Urinary bladder (tissue), 3 donors: ENCODE measurements at regions not wholly inside any gene's neighbourhood (a gene's known extent, or its start where the extent isn't known, plus 50 kb on each side); places are given as distances from the start of the nearest gene placed in this dataset.
"Not testable (repeated sequence)": the region's sequence is repeated elsewhere in the genome, so short reads cannot be mapped to it uniquely, and the experiment has no call there.

Source experiments
- DNase-seq: peaks from one replicate; pipeline ENCODE4 v3.0.0-alpha.2; 2015; ENCODE audit errors: extremely low spot score
- H3K27ac ChIP-seq: one replicate; pipeline ENCODE4 v1.5.1; 2013; ENCODE audit warnings: low read depth, mild to moderate bottlenecking, moderate library complexity
- H3K36me3 ChIP-seq: one replicate; pipeline ENCODE4 v1.6.1; 2013; ENCODE audit warnings: mild to moderate bottlenecking, moderate library complexity; ENCODE audit not compliant: insufficient read depth
- H3K4me1 ChIP-seq: one replicate; pipeline ENCODE4 v1.6.1; 2013; ENCODE audit warnings: mild to moderate bottlenecking, moderate library complexity; ENCODE audit not compliant: insufficient read depth
- H3K4me3 ChIP-seq: one replicate; pipeline ENCODE4 v1.5.1; 2013; ENCODE audit warnings: low read depth, low read length
- WGBS: extraction: QIAGEN DNeasy Blood & Tissue Kit; methylation state at CpG from one replicate; pipeline ENCODE4 v1.1.7; 2013; 5-methylcytosine and 5-hydroxymethylcytosine counted together
- donor health status: healthy with polysubstance abuse.
- donor health status: healthy.

DNA sequence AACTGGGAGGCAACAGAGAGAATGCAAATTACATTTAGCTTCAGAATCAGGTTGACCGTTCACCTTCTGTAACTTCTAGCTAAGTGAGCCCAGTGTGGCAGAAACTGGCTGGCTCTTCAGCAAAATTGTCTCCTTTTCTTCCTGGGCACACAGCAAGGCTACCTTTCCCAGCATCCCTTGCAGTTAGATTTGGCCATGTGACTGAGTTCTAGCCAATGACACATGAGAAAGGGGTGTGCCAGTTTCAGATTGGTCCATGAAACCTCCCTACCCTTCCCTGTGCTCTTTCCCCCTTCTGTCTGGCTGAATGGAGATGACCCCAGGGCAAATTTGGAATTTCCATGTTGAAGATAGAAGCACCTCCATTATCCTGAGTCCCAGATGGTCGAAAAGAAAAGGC, 72.5 kb upstream of the SMIM23 start:
- DNase-seq: no peak
- Histone ChIP-seq H3K27ac (no peak overlapping the region), H3K36me3 (no peaks in the 10 kb centered on the region), H3K4me1 (no peaks in the 10 kb centered on the region), H3K4me3 (no peak overlapping the region)
- WGBS: 84% methylated on average over 2 of the region's 2 CpGs

DNA sequence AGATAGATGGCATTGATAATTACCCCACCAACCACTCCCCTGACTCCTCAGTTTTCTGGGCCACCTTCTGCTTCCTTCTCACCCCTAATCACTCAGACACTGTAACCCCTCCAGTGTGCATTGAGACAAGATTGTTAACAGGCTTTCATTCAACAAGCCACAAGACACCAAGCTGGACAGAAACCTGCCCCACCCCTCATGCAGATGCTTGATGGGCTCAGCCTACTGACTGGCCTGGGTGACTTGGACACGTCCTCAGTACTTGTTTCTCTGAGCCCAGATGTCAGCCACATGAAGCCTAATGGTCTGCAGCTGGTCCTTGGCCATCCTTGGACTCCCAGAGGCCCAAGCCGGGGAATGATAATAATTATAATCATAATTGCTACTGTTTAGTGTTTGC, 71.4 kb upstream of the SMIM23 start:
- no peak overlapping the region for H3K27ac ChIP-seq
- DNase-seq: no peak
- no peak overlapping the region for H3K4me3 ChIP-seq
- no peaks in the 10 kb centered on the region for H3K4me1 ChIP-seq
- H3K36me3 ChIP-seq: no peaks in the 10 kb centered on the region
- WGBS: 81% methylated on average over 2 of the region's 2 CpGs

DNA sequence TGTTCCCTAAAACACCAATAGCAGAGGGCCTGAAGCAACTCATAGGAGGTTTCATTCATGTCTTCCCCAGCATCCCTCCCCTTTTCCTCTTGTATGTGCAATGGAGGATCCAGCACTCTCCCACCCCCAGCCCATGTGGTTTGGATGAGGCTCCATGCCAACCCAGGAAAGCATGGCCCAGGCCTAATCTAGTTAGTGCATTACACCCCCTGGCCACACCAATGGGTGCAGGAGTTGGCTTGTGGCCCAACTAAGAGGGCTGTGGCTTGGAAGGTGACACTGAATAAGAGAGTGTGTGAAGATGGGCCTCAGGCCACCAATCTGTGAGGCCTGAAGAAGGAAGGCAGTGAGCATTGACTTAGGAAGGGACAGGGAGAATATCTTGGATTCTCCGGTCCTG, 70.8 kb upstream of the SMIM23 start:
- no peak overlapping the region for H3K4me3 ChIP-seq
- 79% methylated on average over 1 of the region's 1 CpG for WGBS
- H3K4me1 ChIP-seq: no peaks in the 10 kb centered on the region
- no peaks in the 10 kb centered on the region for H3K36me3 ChIP-seq
- DNase-seq: no peak
- no peak overlapping the region for H3K27ac ChIP-seq

DNA sequence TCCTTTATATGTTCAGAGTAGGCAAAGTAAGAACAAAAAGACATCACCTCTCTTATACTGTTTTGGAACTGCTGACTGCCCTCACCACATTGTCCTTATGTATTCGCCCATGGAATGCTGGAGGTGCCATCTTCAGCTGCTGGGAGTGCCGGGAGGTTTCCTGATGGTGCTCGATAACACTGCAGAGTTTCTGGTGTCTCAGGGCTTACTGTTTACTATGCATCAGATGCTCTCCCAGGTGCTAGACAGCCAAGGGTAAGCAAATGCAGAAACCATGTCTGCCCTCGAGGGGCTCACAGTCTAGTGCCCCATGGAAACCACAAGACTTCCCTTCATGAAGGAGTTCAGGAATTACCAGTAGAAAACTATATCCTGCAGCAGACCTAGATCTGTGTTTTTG, 70.1 kb upstream of the SMIM23 start:
- 83% methylated on average over 4 of the region's 4 CpGs for WGBS

DNA sequence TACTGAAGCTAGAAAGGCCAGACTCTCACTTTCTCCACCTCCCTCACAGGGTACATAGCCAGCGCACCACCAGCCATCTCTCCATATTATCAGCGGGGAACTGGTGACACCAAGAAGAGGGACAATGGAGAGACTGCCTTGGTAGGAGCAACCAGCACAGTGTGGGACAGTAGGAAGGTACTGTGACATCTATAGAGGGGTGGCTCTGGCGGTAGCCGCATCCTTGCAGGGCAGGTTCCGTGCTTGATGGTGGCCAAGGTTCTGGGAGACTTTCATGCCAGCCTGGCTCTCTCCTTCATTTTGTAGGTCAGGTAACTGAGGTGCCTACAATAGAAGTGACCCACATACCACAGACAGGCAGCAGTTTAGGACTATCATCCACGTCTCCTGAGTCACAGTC, 65.5 kb upstream of the SMIM23 start:
- no peaks in the 10 kb centered on the region for H3K36me3 ChIP-seq
- DNase-seq: no peak
- no peaks in the 10 kb centered on the region for H3K4me1 ChIP-seq
- H3K27ac ChIP-seq: no peak overlapping the region
- 74% methylated on average over 6 of the region's 6 CpGs for WGBS
- no peak overlapping the region for H3K4me3 ChIP-seq

More for the DNA sequence above, 70.1 kb upstream of the SMIM23 start:
- DNase-seq: no peak
- Histone ChIP-seq H3K27ac (no peak overlapping the region), H3K4me1 (no peaks in the 10 kb centered on the region), H3K4me3 (no peak overlapping the region), H3K36me3 (no peaks in the 10 kb centered on the region)

DNA sequence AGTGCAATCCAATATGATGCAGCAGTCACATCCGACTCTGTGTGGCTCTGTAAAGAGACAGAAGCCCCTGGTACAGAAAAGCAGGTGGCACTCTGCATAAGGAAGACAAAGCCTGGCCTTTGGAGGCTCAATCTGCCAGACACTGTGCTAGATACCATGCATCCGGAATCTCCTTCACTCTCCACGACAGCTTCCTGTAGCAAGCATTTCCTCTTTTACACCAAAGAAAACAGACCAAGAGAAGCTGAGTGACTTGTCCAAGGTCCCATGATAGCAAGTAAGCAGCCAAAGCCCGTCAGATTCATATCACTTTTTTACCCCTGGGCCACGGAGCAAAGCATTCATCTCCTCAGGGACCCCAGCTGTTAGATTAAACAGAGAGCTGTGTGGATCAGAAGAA, 64.2 kb upstream of the SMIM23 start:
- Histone ChIP-seq H3K4me1 (no peaks in the 10 kb centered on the region), H3K36me3 (no peaks in the 10 kb centered on the region), H3K27ac (no peak overlapping the region), H3K4me3 (no peak overlapping the region)
- 38% methylated on average over 5 of the region's 5 CpGs for WGBS
- no peak for DNase-seq

DNA sequence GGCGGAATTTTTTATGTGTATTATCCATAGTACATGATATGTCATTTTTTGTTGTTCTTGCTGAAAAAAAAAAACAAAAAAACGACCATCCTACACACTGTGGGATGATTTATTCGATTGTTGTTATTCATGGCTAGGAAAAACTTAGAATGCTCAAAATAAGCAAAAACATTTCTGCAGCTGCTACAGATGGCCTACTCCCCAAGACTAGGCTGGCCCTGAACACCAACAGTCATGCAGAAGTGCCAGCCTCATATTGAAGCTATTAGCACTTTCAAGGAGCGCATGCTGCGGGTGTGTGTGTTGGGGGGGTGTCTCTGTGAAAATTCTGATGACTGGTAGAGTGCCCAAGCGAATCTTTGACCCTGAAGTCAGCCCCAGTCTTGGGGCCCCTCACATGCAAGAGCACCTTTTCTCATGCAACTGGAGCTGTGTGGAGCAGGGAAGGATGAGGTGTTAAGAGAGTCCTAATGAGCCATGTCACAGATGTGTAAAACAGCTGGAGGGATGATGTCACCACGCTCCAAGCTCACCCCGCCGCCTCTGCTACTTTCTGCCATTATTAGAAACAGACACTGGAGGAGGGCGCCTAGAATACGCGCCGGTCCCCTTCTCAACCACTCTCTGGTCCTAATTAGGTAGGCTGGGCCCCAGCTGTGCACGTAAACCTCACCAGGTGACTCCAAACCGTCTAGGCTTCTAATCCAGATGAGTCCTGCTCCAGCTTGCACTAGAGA, 61.0 kb upstream of the SMIM23 start:
- Histone ChIP-seq H3K27ac (no peak overlapping the region), H3K4me3 (no peak overlapping the region), H3K4me1 (no peaks in the 10 kb centered on the region), H3K36me3 (no peaks in the 10 kb centered on the region)
- WGBS: 46% methylated on average over 15 of the region's 15 CpGs
- no peak for DNase-seq

DNA sequence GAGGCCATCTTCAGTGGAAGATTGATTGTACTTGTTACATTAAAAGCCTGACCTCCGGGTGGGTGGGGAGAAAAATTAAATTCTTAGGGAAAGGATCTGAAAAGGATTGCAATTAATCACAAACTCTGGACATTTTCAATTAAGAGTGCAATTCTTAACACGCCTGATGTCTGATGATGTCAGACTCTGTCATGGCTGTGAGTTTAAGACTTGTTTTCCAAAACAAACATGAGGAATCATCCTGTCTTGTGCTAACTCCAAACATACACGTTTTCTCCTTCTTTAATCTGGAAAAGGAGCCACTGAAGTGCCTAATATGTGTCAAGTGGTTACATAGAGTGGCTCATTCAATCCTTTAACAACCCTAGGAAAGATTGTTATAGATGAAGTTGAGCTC, 60.4 kb upstream of the SMIM23 start:
- no peak for DNase-seq
- Histone ChIP-seq H3K4me1 (no peaks in the 10 kb centered on the region), H3K36me3 (no peaks in the 10 kb centered on the region), H3K4me3 (no peak overlapping the region), H3K27ac (no peak overlapping the region)
- 53% methylated on average over 3 of the region's 3 CpGs for WGBS

DNA sequence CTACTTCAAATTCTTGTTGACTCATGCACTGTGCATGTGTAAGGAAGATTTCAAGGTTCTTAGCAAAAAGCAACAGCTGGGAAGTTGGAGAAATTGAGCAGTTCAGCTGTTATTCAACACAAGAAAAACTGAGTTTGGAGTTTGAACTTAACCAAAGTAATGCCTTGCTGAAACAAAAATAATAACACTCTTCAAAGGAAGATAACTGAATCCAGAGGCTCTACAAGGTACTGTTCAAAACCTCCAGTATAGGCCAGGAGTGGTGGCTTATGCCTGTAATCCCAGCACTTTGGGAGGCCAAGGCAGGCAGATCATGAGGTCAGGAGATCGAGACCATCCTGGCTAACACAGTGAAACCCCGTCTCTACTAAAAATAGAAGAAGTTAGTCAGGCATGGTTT, 58.8 kb upstream of the SMIM23 start:
- not testable (repeated sequence) for DNase-seq, H3K4me1 ChIP-seq, H3K27ac ChIP-seq, H3K36me3 ChIP-seq, H3K4me3 ChIP-seq
- 94% methylated on average over 2 of the region's 2 CpGs for WGBS

DNA sequence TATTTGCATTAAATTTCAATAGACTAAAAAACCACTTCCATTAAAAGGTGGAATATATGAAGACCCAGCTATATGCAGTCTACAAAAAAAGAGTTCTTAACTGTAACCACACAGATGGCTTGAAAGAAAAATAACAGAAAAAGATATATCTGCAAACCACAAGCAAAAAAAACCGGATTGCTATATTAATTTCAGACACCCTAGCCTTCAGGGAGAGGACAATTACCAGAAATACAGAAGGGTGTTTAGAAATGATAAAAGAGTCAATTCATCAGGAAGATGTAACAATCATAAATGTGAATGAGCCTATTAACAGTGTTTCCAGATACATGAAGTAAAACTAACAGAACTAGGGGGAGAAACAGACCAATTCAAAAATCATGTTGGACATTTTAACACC, 56.9 kb upstream of the SMIM23 start:
- no peaks in the 10 kb centered on the region for H3K4me1 ChIP-seq
- no peaks in the 10 kb centered on the region for H3K36me3 ChIP-seq
- H3K27ac ChIP-seq: no peak overlapping the region
- H3K4me3 ChIP-seq: no peak overlapping the region
- WGBS: 76% methylated on average over 1 of the region's 1 CpG
- DNase-seq: no peak
